Endothelial cell of umbilical vein (primary cell): ENCODE measurements at regions not wholly inside any gene's neighbourhood (a gene's known extent, or its start where the extent isn't known, plus 50 kb on each side); places are given as distances from the start of the nearest gene placed in this dataset.

Experiments used
- EZH2 ChIP-seq: IDR thresholded peaks from 2 replicates; pipeline ENCODE4 v1.6.1; 2012; ENCODE audit warnings: borderline replicate concordance, low read depth, mild to moderate bottlenecking, moderate library complexity, low read length, inconsistent platforms; ENCODE audit not compliant: severe bottlenecking
- FOS ChIP-seq: IDR thresholded peaks from 2 replicates; pipeline ENCODE4 v1.6.1; 2011; ENCODE audit warnings: mild to moderate bottlenecking, low read length, moderate library complexity, borderline replicate concordance; ENCODE audit not compliant: insufficient read depth
- GATA2 ChIP-seq: IDR thresholded peaks from 2 replicates; pipeline ENCODE4 v1.7.0; 2011; ENCODE audit warnings: low read depth, mild to moderate bottlenecking, moderate library complexity, mixed read lengths, low read length; ENCODE audit not compliant: insufficient read length, insufficient read depth
- JUN ChIP-seq: IDR thresholded peaks from 2 replicates; pipeline ENCODE4 v1.6.1; 2011; ENCODE audit warnings: borderline replicate concordance, low read depth; ENCODE audit not compliant: insufficient read length, insufficient read depth
- MYC ChIP-seq: IDR thresholded peaks from one replicate; pipeline ENCODE4 v1.6.1; 2011; ENCODE audit warnings: mild to moderate bottlenecking, low read depth, low read length
- POLR2A ChIP-seq: IDR thresholded peaks from 2 replicates; pipeline ENCODE4 v1.6.1; 2012; ENCODE audit warnings: low read depth, mild to moderate bottlenecking, control low read depth, low read length
- POLR2AphosphoS5 ChIP-seq: IDR thresholded peaks from 2 replicates; pipeline ENCODE4 v1.6.1; 2012; ENCODE audit warnings: low read depth, mild to moderate bottlenecking, control low read depth, low read length, moderate library complexity; ENCODE audit not compliant: insufficient read depth
- TF ChIP-seq, protein P1 (sequence below), 2 donors: IDR thresholded peaks; 1 replicate in 1 of 2; 2 replicates in 1 of 2; pipeline ENCODE4 v1.5.1; 2011; ENCODE audit warnings: low read length in 2 of 2, mild to moderate bottlenecking in 2 of 2, moderate library complexity in 2 of 2, control low read depth in 1 of 2, inconsistent platforms in 1 of 2, low read depth in 1 of 2; ENCODE audit not compliant: insufficient read depth in 1 of 2; ENCODE audit errors: extremely low read depth in 1 of 2
- TF ChIP-seq, protein P2 (sequence below): IDR thresholded peaks from 2 replicates; pipeline ENCODE4 v1.6.1; 2011; ENCODE audit not compliant: insufficient read depth, insufficient read length

DNA sequence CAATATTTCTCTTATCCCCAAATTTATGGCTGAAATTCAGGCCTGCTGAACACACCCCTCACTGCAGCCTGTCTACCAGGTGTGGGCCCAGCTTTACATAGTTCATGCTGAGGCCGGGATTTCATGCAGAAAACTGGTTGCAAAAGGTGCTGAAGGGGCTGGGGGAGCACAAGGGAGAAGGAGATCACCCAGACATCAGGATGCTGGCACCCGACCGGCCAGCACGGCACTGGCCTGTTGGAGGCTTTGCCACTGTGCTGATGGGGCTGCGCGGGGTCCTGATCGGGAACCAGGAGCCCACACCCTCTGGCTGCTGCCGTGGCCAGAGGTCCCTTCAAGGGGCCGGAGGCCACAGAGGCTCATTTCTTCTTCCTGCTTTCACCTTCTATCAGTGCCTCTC, 177.9 kb upstream of the C2CD4B start:
- TF ChIP-seq, protein P1, sequence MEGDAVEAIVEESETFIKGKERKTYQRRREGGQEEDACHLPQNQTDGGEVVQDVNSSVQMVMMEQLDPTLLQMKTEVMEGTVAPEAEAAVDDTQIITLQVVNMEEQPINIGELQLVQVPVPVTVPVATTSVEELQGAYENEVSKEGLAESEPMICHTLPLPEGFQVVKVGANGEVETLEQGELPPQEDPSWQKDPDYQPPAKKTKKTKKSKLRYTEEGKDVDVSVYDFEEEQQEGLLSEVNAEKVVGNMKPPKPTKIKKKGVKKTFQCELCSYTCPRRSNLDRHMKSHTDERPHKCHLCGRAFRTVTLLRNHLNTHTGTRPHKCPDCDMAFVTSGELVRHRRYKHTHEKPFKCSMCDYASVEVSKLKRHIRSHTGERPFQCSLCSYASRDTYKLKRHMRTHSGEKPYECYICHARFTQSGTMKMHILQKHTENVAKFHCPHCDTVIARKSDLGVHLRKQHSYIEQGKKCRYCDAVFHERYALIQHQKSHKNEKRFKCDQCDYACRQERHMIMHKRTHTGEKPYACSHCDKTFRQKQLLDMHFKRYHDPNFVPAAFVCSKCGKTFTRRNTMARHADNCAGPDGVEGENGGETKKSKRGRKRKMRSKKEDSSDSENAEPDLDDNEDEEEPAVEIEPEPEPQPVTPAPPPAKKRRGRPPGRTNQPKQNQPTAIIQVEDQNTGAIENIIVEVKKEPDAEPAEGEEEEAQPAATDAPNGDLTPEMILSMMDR (IDR thresholded peaks at IDR 0.05; ENCODE audit: extremely low read depth in 1 of 2, insufficient read depth in 1 of 2, low read depth in 1 of 2, low read length in 2 of 2), result no peak
- TF ChIP-seq EZH2 (no peak), POLR2AphosphoS5 (no peak), POLR2A (no peak), FOS (no peak), JUN (no peak), MYC (no peak), GATA2 (no peak)
- TF ChIP-seq, protein P2, sequence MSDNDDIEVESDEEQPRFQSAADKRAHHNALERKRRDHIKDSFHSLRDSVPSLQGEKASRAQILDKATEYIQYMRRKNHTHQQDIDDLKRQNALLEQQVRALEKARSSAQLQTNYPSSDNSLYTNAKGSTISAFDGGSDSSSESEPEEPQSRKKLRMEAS, result no peak
